CD8-positive, alpha-beta memory T cell (primary cell): ENCODE measurements at regions not wholly inside any gene's neighbourhood (a gene's known extent, or its start where the extent isn't known, plus 50 kb on each side); places are given as distances from the start of the nearest gene placed in this dataset.

Experiments
- CTCF ChIA-PET: fragments of 350-600 bp; sonication (Branson Sonifier 250); formaldehyde crosslinking; loops from one replicate; lab custom pipeline; 2021; ENCODE audit warnings: antibody characterized with exemption; lab: Charles Lee
- POLR2A ChIA-PET: fragments of 350-600 bp; sonication (Branson Sonifier 250); formaldehyde crosslinking; loops from one replicate; lab custom pipeline; 2021; ENCODE audit warnings: antibody characterized with exemption; lab: Charles Lee
- DNase-seq, 5 donors: peaks; one replicate each; pipeline versions ENCODE4 v3.0.0 to v3.0.0-alpha.2; 2020 to 2022; ENCODE audit warnings: mixed read lengths in 1 of 5
- H3K27ac ChIP-seq: one replicate; pipeline ENCODE4 v1.7.0; 2013; ENCODE audit warnings: low read depth, mild to moderate bottlenecking, low read length, moderate library complexity
- H3K27me3 ChIP-seq: 2 replicates; pipeline ENCODE4 v1.7.0; 2013; ENCODE audit warnings: low read length, mild to moderate bottlenecking; ENCODE audit not compliant: insufficient read depth, poor library complexity, severe bottlenecking
- H3K36me3 ChIP-seq: 2 replicates; pipeline ENCODE4 v1.7.0; 2013; ENCODE audit warnings: mild to moderate bottlenecking, low read length, moderate library complexity; ENCODE audit not compliant: insufficient read depth
- H3K4me1 ChIP-seq: 2 replicates; pipeline ENCODE4 v1.7.0; 2013; ENCODE audit warnings: mild to moderate bottlenecking, low read length, moderate library complexity; ENCODE audit not compliant: insufficient read depth
- H3K4me3 ChIP-seq: 2 replicates; pipeline ENCODE4 v1.7.0; 2013; ENCODE audit warnings: mild to moderate bottlenecking, low read length
- H3K9me3 ChIP-seq: 2 replicates; pipeline ENCODE4 v1.7.0; 2013; ENCODE audit warnings: mild to moderate bottlenecking, low read length
- H3K27ac Mint-ChIP-seq, 8 donors: one replicate each; pipeline ENCODE4 v1.8.0; 2020 to 2021; ENCODE audit warnings: mixed read lengths in 8 of 8, mild to moderate bottlenecking in 6 of 8, inconsistent platforms in 3 of 8, moderate library complexity in 3 of 8
- H3K27me3 Mint-ChIP-seq, 2 donors: one replicate each; pipeline ENCODE4 v1.8.0; 2020 to 2021; ENCODE audit warnings: mixed read lengths in 2 of 2, mild to moderate bottlenecking in 1 of 2, moderate library complexity in 1 of 2
- H3K36me3 Mint-ChIP-seq, 3 donors: one replicate each; pipeline ENCODE4 v1.8.0; 2020 to 2021; ENCODE audit warnings: mixed read lengths in 3 of 3, inconsistent platforms in 1 of 3, mild to moderate bottlenecking in 1 of 3
- H3K4me1 Mint-ChIP-seq, 3 donors: one replicate each; pipeline ENCODE4 v1.8.0; 2020 to 2021; ENCODE audit warnings: mixed read lengths in 3 of 3, inconsistent platforms in 1 of 3, mild to moderate bottlenecking in 1 of 3
- H3K4me3 Mint-ChIP-seq, 7 donors: one replicate each; pipeline ENCODE4 v1.8.0; 2020 to 2021; ENCODE audit warnings: mixed read lengths in 7 of 7, mild to moderate bottlenecking in 6 of 7, moderate library complexity in 4 of 7, inconsistent platforms in 2 of 7
- H3K9me3 Mint-ChIP-seq, 5 donors: one replicate each; pipeline ENCODE4 v1.8.0; 2020 to 2022; ENCODE audit warnings: mixed read lengths in 5 of 5, mild to moderate bottlenecking in 3 of 5, moderate library complexity in 2 of 5, inconsistent platforms in 1 of 5

- DNase-seq: no peak
- H3K4me3 Mint-ChIP-seq: no peak overlapping the region
- Histone ChIP-seq H3K4me3 (no peak overlapping the region), H3K4me1 (no peaks in the 10 kb centered on the region), H3K27ac (no peak overlapping the region), H3K36me3 (no peaks in the 10 kb centered on the region), H3K27me3 (no peaks in the 10 kb centered on the region), H3K9me3 (no peaks in the 10 kb centered on the region)
- H3K9me3 Mint-ChIP-seq: peaks cover 0 to 4% (median 0%) of the 10 kb centered on the region in 5 donors
- ChIA-PET POLR2A (no interaction called here), CTCF (no interaction called here)
- peaks cover 4 to 5% of the 10 kb centered on the region in 2 donors for H3K27me3 Mint-ChIP-seq
- H3K4me1 Mint-ChIP-seq: no peaks in the 10 kb centered on the region
- no peaks in the 10 kb centered on the region for H3K36me3 Mint-ChIP-seq
- H3K27ac Mint-ChIP-seq: no peak overlapping the region
Measured at GRCh38 chr2:120535081-120535480, 189.1 kb downstream of the INHBB start.

GRCh38 chr2:120536141-120536540 lies 190.2 kb downstream of the INHBB start:
- POLR2A ChIA-PET: no interaction called here
- Histone ChIP-seq H3K9me3 (no peaks in the 10 kb centered on the region), H3K27me3 (no peaks in the 10 kb centered on the region), H3K4me1 (no peaks in the 10 kb centered on the region), H3K27ac (no peak overlapping the region), H3K4me3 (no peak overlapping the region), H3K36me3 (no peaks in the 10 kb centered on the region)
- CTCF ChIA-PET: no interaction called here
- peaks cover 4 to 5% of the 10 kb centered on the region in 2 donors for H3K27me3 Mint-ChIP-seq
- no peak for DNase-seq
- no peaks in the 10 kb centered on the region for H3K36me3 Mint-ChIP-seq
- H3K9me3 Mint-ChIP-seq: no peaks in the 10 kb centered on the region
- no peaks in the 10 kb centered on the region for H3K4me1 Mint-ChIP-seq
- H3K27ac Mint-ChIP-seq: no peak overlapping the region
- H3K4me3 Mint-ChIP-seq: no peak overlapping the region

- Histone ChIP-seq H3K36me3 (no peaks in the 10 kb centered on the region), H3K27ac (no peak overlapping the region), H3K9me3 (no peaks in the 10 kb centered on the region), H3K4me3 (no peak overlapping the region), H3K4me1 (no peaks in the 10 kb centered on the region), H3K27me3 (no peaks in the 10 kb centered on the region)
- ChIA-PET CTCF (no interaction called here), POLR2A (no interaction called here)
- Mint-ChIP-seq H3K27ac (no peak overlapping the region), H3K36me3 (no peaks in the 10 kb centered on the region), H3K9me3 (no peaks in the 10 kb centered on the region), H3K27me3 (peaks cover 5 to 12% of the 10 kb centered on the region in 2 donors), H3K4me1 (no peaks in the 10 kb centered on the region), H3K4me3 (no peak overlapping the region)
- no peak for DNase-seq
Measured at GRCh38 chr2:120538691-120539423, 192.9 kb downstream of the INHBB start.

GRCh38 chr2:120539424-120539936 lies 193.5 kb downstream of the INHBB start:
- ChIA-PET CTCF (no interaction called here), POLR2A (no interaction called here)
- Mint-ChIP-seq H3K4me3 (no peak overlapping the region), H3K27ac (no peak overlapping the region), H3K27me3 (peaks cover 5 to 18% of the 10 kb centered on the region in 2 donors), H3K36me3 (no peaks in the 10 kb centered on the region), H3K4me1 (no peaks in the 10 kb centered on the region), H3K9me3 (no peaks in the 10 kb centered on the region)
- Histone ChIP-seq H3K9me3 (no peaks in the 10 kb centered on the region), H3K27ac (no peak overlapping the region), H3K4me1 (no peaks in the 10 kb centered on the region), H3K27me3 (no peaks in the 10 kb centered on the region), H3K36me3 (no peaks in the 10 kb centered on the region), H3K4me3 (no peak overlapping the region)
- no peak for DNase-seq

DNA sequence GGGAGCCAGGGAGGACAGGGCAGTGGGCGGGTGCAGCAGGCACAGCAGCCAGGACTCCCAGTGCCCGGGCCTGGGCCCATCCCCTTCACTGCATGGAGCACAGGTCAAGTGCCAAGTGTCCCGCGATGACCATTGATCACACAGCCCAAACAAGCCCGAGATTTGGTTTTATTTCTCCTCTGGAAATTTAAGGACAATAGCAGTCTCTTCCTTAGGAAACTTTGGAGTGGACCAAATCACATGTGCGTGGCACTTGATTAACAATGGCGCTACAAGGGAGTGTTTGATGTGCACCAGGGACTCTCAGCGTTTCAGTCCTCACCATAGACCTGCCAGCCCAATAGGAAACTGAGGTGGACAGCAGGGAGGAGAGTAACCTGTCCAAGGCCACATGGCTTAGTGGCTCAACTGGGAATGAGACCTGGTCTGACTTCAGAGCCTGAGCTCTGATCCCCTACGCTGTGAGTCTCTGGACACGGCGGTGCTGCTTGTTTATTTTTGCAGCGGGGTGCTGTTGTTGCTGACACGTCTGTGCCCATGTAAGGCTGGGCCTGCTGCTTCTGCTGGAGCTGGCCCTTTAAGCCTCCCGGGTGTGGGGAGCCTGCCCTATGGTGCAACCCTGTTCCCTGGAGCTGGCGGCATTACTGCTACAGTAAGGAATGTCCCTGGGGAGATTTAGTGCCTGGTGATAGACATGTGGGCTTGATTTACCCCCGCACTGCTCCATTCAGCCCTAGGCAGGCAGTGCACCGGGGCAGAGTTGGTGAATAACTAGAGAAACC lies 194.2 kb downstream of the INHBB start:
- H3K27ac ChIP-seq: no peak overlapping the region
- no peak for DNase-seq
- Mint-ChIP-seq H3K27me3 (peaks cover 5 to 24% of the 10 kb centered on the region in 2 donors), H3K9me3 (no peaks in the 10 kb centered on the region), H3K4me3 (no peak overlapping the region), H3K4me1 (no peaks in the 10 kb centered on the region), H3K36me3 (no peaks in the 10 kb centered on the region), H3K27ac (no peak overlapping the region)
- H3K27me3 ChIP-seq: no peaks in the 10 kb centered on the region
- H3K4me1 ChIP-seq: no peaks in the 10 kb centered on the region
- H3K4me3 ChIP-seq: no peak overlapping the region
- H3K36me3 ChIP-seq: no peaks in the 10 kb centered on the region
- H3K9me3 ChIP-seq: no peaks in the 10 kb centered on the region
- POLR2A ChIA-PET: no interaction called here
- CTCF ChIA-PET: no interaction called here

- POLR2A ChIA-PET: no interaction called here
- no peak overlapping the region for H3K4me3 ChIP-seq
- no peaks in the 10 kb centered on the region for H3K36me3 ChIP-seq
- H3K27ac ChIP-seq: no peak overlapping the region
- Mint-ChIP-seq H3K4me3 (no peak overlapping the region), H3K9me3 (no peaks in the 10 kb centered on the region), H3K27me3 (peaks cover 1 to 28% of the 10 kb centered on the region in 2 donors), H3K36me3 (no peaks in the 10 kb centered on the region), H3K27ac (no peak overlapping the region), H3K4me1 (no peaks in the 10 kb centered on the region)
- H3K27me3 ChIP-seq: no peaks in the 10 kb centered on the region
- CTCF ChIA-PET: no interaction called here
- no peak for DNase-seq
- no peaks in the 10 kb centered on the region for H3K9me3 ChIP-seq
- no peaks in the 10 kb centered on the region for H3K4me1 ChIP-seq
Measured at GRCh38 chr2:120540719-120541552, 194.7 kb upstream of the GLI2 start.

GRCh38 chr2:120541553-120541932 lies 194.1 kb upstream of the GLI2 start:
- Mint-ChIP-seq H3K4me3 (no peak overlapping the region), H3K9me3 (no peaks in the 10 kb centered on the region), H3K27me3 (peaks cover 1 to 28% of the 10 kb centered on the region in 2 donors), H3K27ac (no peak overlapping the region), H3K36me3 (no peaks in the 10 kb centered on the region), H3K4me1 (no peaks in the 10 kb centered on the region)
- DNase-seq: no peak
- Histone ChIP-seq H3K36me3 (no peaks in the 10 kb centered on the region), H3K27ac (no peak overlapping the region), H3K4me3 (no peak overlapping the region), H3K9me3 (no peaks in the 10 kb centered on the region), H3K27me3 (no peaks in the 10 kb centered on the region), H3K4me1 (no peaks in the 10 kb centered on the region)
- ChIA-PET CTCF (no interaction called here), POLR2A (no interaction called here)
